NT2/D1 (cell line): ENCODE measurements at regions not wholly inside any gene's neighbourhood (a gene's known extent, or its start where the extent isn't known, plus 50 kb on each side); places are given as distances from the start of the nearest gene placed in this dataset.
"Not testable (repeated sequence)": the region's sequence is repeated elsewhere in the genome, so short reads cannot be mapped to it uniquely, and the experiment has no call there.

Experiments
- DNase-seq: peaks from one replicate; pipeline ENCODE4 v3.0.0-alpha.2; 2011; ENCODE audit warnings: low read depth, low spot score
- H3K27me3 ChIP-seq: 2 replicates; pipeline ENCODE4 v1.6.0; 2011; ENCODE audit warnings: mild to moderate bottlenecking; ENCODE audit not compliant: insufficient read length, insufficient read depth
- H3K36me3 ChIP-seq: 2 replicates; pipeline ENCODE4 v1.6.1; 2011; ENCODE audit warnings: mild to moderate bottlenecking, low read length, mixed read lengths; ENCODE audit not compliant: insufficient read depth, insufficient read length
- H3K4me1 ChIP-seq: 2 replicates; pipeline ENCODE4 v1.5.1; 2011; ENCODE audit not compliant: insufficient read depth, insufficient read length
- H3K4me3 ChIP-seq: 2 replicates; pipeline ENCODE4 v1.5.1; 2011; ENCODE audit warnings: low read depth; ENCODE audit not compliant: insufficient read length
- H3K9ac ChIP-seq: 2 replicates; pipeline ENCODE4 v1.6.0; 2011; ENCODE audit warnings: low read depth; ENCODE audit not compliant: insufficient read length
- H3K9me3 ChIP-seq: 2 replicates; pipeline ENCODE4 v1.5.1; 2011; ENCODE audit warnings: mild to moderate bottlenecking, low read length; ENCODE audit not compliant: insufficient read depth
- SUZ12 ChIP-seq: IDR thresholded peaks from 2 replicates; pipeline ENCODE4 v1.6.1; 2011; ENCODE audit not compliant: insufficient read length, insufficient read depth; ENCODE audit errors: extremely low read depth
- YY1 ChIP-seq: IDR thresholded peaks from 2 replicates; pipeline ENCODE4 v1.6.1; 2011; ENCODE audit not compliant: insufficient read length, insufficient read depth
- ZNF274 ChIP-seq: IDR thresholded peaks from 2 replicates; pipeline ENCODE4 v1.6.1; 2011; ENCODE audit warnings: mild to moderate bottlenecking, low read depth, low read length

DNA sequence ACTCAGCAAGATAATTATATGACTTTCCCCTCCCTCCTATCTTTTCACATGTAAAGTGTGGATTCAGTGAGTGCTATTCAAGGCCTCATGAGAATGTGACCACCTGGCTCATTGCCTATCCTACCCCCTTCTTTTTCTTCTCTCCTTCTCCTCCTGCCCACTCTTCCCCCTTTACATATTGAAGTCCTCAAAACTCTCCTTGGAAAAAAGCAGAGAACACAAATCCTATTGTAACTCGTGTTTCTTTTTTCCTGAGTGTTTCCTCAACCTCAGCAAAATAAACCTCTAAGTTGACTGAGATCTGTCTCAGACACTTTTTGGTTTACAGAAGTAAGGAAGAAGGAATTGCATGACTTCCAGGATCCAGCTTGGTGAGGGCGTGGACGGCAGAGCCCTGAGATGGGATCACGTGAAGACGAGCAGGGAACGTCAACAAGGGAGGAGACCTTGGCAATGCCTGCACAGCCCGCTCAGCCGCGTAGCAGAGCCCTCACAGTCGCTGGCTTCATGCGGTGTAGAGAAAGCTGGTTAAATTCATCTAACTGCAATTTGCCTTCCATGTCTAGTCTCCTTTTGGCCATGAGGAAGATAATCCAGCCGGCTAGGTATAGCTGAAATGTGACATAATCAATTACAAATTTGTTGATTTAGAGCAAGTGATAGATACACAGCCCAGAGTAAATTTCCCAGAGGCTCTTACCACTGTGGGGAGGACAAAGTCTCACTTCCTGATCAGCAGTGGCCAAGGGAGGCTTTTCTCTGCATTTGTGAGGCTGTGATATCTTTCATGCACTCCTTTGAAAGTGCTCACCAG lies 75.7 kb downstream of the LYZL2 start:
- DNase-seq, result no peak
- Histone ChIP-seq H3K4me3 (peak overlapping the region; percentile 6), H3K4me1 (peaks cover 4% of the 10 kb centered on the region), H3K9me3 (no peaks in the 10 kb centered on the region), H3K36me3 (no peaks in the 10 kb centered on the region), H3K9ac (peak overlapping the region; percentile 37), H3K27me3 (no peaks in the 10 kb centered on the region)
- TF ChIP-seq YY1, result no peak
- no peak for TF ChIP-seq ZNF274
- TF ChIP-seq SUZ12, result no peak

DNA sequence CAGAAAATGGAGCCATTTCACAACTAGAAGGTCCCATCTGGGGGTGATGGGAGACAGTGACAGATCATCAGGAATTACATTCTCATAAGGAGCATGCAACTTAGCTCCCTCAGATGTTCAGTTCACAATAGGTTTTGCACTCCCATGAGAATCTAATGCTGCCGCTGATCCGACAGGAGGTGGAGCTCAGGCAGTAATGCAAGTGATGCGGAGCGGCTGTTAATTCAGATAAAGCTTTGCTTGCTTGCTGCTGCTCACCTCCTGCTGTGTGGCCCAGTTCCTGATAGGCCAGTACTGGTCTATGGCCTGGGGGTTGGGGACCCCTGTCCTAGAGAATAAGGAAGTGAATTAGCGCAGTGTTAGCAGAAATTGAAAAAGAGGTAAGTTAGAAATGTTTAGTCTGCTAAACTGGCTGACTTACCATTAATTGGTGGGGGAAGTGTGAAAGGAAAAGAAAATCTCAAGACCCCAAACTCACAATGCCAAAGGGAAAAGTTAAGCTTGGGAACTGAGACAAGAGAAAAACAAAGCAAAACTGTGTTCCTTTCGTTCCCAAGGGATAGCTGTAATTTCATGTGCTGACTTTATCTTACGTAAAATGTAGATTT lies 76.4 kb downstream of the LYZL2 start:
- Histone ChIP-seq H3K9me3 (no peaks in the 10 kb centered on the region), H3K9ac (peak overlapping the region; percentile 37), H3K27me3 (no peaks in the 10 kb centered on the region), H3K36me3 (no peaks in the 10 kb centered on the region), H3K4me1 (peaks cover 4% of the 10 kb centered on the region), H3K4me3 (peak overlapping the region; percentile 6)
- TF ChIP-seq YY1 (no peak), ZNF274 (no peak)
- peak; percentile 67 for DNase-seq

DNA sequence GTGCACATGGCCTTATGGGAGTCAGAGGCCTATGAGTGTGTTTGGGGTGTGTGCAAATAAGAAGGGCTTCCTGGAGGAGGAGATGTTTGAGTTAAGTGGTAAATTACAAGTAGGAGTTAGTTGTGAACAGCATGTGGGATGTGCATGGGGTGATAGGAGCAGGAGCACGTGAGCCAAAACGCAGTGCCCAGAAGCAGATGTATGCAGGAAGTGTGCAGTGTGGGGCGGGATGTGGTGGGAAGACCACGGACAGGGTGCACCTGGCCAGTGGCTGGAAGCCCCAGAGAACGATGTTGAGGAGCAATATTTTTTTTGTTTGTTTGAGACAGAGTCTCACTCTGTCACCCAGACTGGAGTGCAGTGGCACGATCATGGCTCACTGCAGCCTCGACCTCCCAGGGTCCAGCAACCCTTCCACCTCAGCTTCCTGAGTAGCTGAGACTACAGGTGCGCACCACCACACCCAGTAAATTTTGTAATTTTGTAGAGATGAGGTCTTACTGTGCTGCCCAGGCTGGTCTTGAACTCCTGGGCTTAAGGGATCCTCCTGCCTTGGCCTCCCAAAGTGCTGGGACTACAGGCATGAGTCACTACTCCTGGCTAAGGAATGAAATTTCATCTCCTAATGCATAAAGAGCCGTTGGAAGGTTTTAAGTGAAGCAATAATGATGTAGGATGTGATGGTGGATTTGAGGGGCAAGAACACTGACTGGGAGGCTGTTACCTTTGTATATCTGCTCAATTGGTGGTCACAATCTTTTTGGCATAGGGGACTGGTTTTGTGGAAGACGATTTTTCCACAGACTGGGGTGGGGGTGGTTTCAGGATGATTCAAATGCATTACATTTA lies 78.4 kb downstream of the LYZL2 start:
- TF ChIP-seq YY1, result no peak
- no peak for TF ChIP-seq ZNF274
- TF ChIP-seq SUZ12, result no peak
- Histone ChIP-seq H3K4me1 (peaks cover 4% of the 10 kb centered on the region), H3K4me3 (no peak overlapping the region), H3K27me3 (no peaks in the 10 kb centered on the region), H3K9me3 (no peaks in the 10 kb centered on the region), H3K36me3 (no peaks in the 10 kb centered on the region), H3K9ac (no peak overlapping the region)
- DNase-seq, result no peak

DNA sequence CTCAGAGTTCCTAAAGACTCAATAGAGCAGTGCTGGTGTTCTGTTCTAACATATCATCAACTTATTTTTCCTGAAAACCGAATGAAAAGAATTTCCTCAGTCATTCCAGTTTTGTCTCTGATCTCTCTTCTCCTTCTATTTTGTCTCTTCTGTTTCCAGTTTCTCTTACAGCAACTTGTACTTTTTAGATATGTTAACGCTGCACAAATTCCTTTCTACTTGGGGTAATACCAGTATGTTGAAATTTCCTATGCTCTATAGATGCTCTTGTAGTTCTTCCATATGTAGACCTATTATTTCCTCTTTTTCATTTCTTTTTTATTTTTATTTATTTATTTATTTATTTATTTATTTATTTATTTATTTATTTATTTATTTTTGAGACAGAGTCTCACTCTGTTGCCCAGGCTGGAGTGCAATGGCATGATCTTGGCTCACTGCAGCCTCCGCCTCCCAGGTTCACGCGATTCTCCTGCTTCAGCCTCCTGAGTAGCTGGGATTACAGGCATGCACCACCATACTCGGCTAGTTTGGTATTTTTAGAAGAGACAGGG lies 80.3 kb downstream of the LYZL2 start:
- H3K9ac ChIP-seq, result not testable (repeated sequence)

DNA sequence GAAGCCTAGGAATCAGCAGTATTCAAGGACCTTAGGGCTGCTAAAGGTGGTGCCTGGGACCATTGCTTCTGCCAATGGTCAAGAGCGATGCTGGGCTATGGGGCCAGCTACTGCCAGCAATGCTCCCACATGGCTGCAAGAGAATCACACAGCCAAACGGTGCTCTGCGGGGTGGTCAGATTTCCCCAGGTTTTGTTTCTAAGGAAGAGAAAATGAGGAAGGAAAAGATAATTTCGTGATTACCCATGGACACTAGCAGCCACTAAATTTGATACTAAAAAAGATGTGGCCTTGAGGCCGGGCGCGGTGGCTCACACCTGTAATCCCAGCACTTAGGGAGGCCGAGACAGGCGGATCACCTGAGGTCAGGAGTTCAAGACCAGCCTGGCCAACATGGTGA lies 83.0 kb downstream of the LYZL2 start:
- TF ChIP-seq SUZ12 (no peak), YY1 (no peak), ZNF274 (no peak)
- Histone ChIP-seq H3K4me1 (peaks cover 2% of the 10 kb centered on the region), H3K9ac (no peak overlapping the region), H3K27me3 (no peaks in the 10 kb centered on the region), H3K36me3 (no peaks in the 10 kb centered on the region), H3K4me3 (no peak overlapping the region), H3K9me3 (no peaks in the 10 kb centered on the region)
- no peak for DNase-seq

More for the DNA sequence above, 80.3 kb downstream of the LYZL2 start:
- not testable (repeated sequence) for H3K27me3 ChIP-seq, H3K9me3 ChIP-seq, H3K4me3 ChIP-seq, H3K4me1 ChIP-seq, H3K36me3 ChIP-seq, DNase-seq

DNA sequence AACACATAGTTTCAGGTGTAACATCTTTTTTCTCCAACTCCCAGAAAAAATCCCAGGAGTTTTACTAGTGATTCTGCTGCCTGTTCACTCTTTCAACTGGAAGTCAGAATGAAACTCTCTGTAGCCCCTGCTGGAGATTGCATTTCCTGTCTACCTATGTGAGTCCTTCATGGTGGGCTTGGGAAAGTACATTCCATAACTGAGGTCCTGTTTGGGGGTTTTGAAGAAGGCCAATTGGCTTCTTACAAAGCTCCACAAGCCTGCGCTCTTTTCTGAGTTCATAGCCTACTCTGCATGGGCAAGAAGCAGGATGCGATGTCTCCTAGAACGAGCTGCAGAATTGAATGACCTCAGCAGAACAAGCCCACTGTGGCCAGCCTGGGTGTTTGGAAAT lies 86.7 kb downstream of the LYZL2 start:
- no peaks in the 10 kb centered on the region for H3K9me3 ChIP-seq
- H3K4me3 ChIP-seq, result no peak overlapping the region
- no peaks in the 10 kb centered on the region for H3K36me3 ChIP-seq
- TF ChIP-seq YY1 (no peak), SUZ12 (no peak), ZNF274 (no peak)
- H3K27me3 ChIP-seq, result no peaks in the 10 kb centered on the region
- peaks cover 2% of the 10 kb centered on the region for H3K4me1 ChIP-seq
- DNase-seq, result no peak
- no peak overlapping the region for H3K9ac ChIP-seq
